Thyroid gland (tissue), 4 donors: ENCODE measurements at regions not wholly inside any gene's neighbourhood (a gene's known extent, or its start where the extent isn't known, plus 50 kb on each side); places are given as distances from the start of the nearest gene placed in this dataset.

ENCODE experiments used
- DNase-seq, 2 donors: peaks; one replicate each; pipeline ENCODE4 v3.0.0-alpha.2; 2019
- H3K27ac ChIP-seq, 3 donors: fragments of 200-600 bp; sonication (generic); 1 replicate in 2 of 3; 2 replicates in 1 of 3; pipeline ENCODE4 v1.5.1; 2016 to 2019; ENCODE audit warnings: mild to moderate bottlenecking in 1 of 3, moderate library complexity in 1 of 3
- H3K27me3 ChIP-seq: fragments of 200-600 bp; sonication (generic); one replicate; pipeline ENCODE4 v1.5.1; 2019
- H3K36me3 ChIP-seq, 2 donors: fragments of 200-600 bp; sonication (generic); one replicate each; pipeline ENCODE4 v1.5.1; 2016 to 2019
- H3K4me1 ChIP-seq, 2 donors: fragments of 200-600 bp; sonication (generic); one replicate each; pipeline ENCODE4 v1.5.1; 2017 to 2019
- H3K4me3 ChIP-seq, 3 donors: fragments of 200-600 bp; sonication (generic); replicated peaks in 1 of 3; 1 replicate in 2 of 3; 2 replicates in 1 of 3; pipeline ENCODE4 v1.5.1; 2016; ENCODE audit warnings: mild to moderate bottlenecking in 1 of 3
- H3K9me3 ChIP-seq: fragments of 200-600 bp; sonication (generic); one replicate; pipeline ENCODE4 v1.5.1; 2017
- POLR2A ChIP-seq, 2 donors: fragments of 450-650 bp; IDR thresholded peaks; one replicate each; pipeline ENCODE4 v1.6.1; 2017; ENCODE audit warnings: antibody characterized with exemption in 2 of 2, mild to moderate bottlenecking in 2 of 2, moderate library complexity in 1 of 2
- WGBS, 2 donors: methylation state at CpG; one replicate each; pipeline ENCODE4 v1.1.5; 2017; 5-methylcytosine and 5-hydroxymethylcytosine counted together
- intact Hi-C: fragments of 100-400 bp; cut with DNase I; formaldehyde crosslinking; loops from one replicate; pipeline ENCODE4 v1.15.1; 2023
- TF ChIP-seq, protein P1 (sequence below), 6 experiments: fragments of 200-600 bp in 3 of 6; fragments of 450-650 bp in 3 of 6; sonication (generic) in 3 of 6; IDR thresholded peaks; one replicate each; pipeline ENCODE4 v1.5.1; 2016 to 2019; ENCODE audit warnings: antibody characterized with exemption in 6 of 6, mild to moderate bottlenecking in 2 of 6, inconsistent platforms in 1 of 6, moderate library complexity in 1 of 6

DNA sequence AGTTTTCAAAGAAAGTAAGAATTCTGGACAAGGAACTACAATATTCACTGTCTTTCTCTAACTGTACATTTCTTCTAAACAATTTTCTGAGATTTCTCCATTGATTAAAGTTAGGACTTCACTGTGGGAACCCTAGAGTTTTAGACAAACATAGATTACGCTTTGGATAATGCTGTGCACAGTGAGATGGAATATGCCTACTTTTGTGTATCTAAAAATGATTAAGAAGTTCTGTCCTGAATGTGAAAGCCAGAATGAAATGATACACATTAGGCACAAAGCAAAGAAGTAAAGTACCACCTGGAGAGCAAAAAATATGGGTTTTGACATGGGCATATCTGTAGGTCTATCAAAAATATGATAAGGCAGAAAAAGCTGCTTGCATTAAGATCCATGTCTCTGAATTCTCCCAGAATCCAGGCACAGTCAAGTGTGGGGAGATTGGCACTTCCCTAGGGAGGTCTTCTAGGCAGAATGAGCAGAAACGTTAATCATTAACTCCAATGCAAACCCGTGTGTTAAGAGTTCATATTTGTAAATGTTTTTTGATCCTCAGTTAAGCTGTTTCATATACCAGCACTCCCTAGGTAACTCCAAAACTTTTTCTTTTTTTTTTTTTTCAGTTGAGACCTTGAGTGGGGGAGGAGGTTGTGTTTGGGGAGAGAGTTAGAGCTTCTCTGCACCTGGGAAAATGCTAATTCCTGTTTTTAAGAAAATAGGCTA is 467.1 kb downstream of the LMO4 start:
- WGBS, 2 donors = 82 to 85% methylated on average over 3 of the region's 3 CpGs
- no peaks in the 10 kb centered on the region for H3K36me3 ChIP-seq
- no peaks in the 10 kb centered on the region for H3K9me3 ChIP-seq
- H3K4me1 ChIP-seq = no peaks in the 10 kb centered on the region
- H3K4me3 ChIP-seq = no peak overlapping the region
- intact Hi-C loops = no loop called here
- no peak for DNase-seq
- no peaks in the 10 kb centered on the region for H3K27me3 ChIP-seq
- H3K27ac ChIP-seq = no peak overlapping the region
- TF ChIP-seq, protein P1, sequence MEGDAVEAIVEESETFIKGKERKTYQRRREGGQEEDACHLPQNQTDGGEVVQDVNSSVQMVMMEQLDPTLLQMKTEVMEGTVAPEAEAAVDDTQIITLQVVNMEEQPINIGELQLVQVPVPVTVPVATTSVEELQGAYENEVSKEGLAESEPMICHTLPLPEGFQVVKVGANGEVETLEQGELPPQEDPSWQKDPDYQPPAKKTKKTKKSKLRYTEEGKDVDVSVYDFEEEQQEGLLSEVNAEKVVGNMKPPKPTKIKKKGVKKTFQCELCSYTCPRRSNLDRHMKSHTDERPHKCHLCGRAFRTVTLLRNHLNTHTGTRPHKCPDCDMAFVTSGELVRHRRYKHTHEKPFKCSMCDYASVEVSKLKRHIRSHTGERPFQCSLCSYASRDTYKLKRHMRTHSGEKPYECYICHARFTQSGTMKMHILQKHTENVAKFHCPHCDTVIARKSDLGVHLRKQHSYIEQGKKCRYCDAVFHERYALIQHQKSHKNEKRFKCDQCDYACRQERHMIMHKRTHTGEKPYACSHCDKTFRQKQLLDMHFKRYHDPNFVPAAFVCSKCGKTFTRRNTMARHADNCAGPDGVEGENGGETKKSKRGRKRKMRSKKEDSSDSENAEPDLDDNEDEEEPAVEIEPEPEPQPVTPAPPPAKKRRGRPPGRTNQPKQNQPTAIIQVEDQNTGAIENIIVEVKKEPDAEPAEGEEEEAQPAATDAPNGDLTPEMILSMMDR (IDR thresholded peaks at IDR 0.05) = no peak
- no peak for TF ChIP-seq POLR2A (IDR thresholded peaks at IDR 0.05)

DNA sequence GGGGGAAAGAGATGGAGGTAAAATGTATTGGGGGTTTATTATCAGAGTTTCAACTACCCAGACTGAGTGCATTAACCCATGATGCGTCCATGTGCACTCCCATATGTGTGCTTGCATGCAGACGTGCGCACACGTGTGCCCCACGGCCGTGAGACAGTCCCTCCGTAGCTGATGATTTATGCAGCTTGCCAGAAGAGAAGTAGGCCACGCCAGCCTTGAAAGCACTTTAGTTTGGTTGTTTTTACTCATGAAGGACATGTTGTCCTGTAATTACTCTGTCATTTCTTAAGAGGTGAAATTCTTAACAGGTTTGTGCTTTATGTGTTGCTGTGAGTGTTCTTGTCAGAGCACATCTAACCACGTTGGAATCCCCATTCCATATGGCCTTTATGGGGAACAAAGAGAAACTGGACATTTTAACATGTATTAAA is 467.8 kb downstream of the LMO4 start:
- H3K4me1 ChIP-seq = no peaks in the 10 kb centered on the region
- DNase-seq = peak; percentile 51 to 58
- no peaks in the 10 kb centered on the region for H3K9me3 ChIP-seq
- no peak overlapping the region for H3K4me3 ChIP-seq
- intact Hi-C loops = no loop called here
- no peaks in the 10 kb centered on the region for H3K36me3 ChIP-seq
- H3K27me3 ChIP-seq = no peaks in the 10 kb centered on the region
- TF ChIP-seq POLR2A (IDR thresholded peaks at IDR 0.05) = no peak
- TF ChIP-seq, protein P1 (IDR thresholded peaks at IDR 0.05) = no peak
- 38 to 50% methylated on average over 9 of the region's 9 CpGs for WGBS, 2 donors
- H3K27ac ChIP-seq = no peak overlapping the region

DNA sequence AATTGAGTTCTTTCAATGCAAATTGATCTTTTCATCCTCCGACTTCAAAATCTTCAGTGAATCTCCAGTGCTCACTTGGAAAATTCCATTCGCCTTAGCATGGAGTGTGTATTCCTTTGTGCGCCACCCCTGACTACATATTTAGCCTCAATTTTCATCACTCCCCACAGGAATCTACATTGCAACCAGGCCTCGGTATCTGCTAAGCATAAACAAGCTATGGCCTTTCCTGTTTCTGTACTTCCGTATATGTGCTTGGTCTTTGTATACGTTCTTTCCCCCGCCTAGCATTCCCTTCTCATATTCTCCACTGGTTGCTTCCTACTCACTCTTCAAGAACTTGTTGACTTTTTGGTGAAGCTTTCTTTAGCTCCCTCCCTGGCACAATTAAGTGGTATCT is 470.8 kb downstream of the LMO4 start:
- WGBS, 2 donors = 95 to 96% methylated on average over 7 of the region's 7 CpGs
- Histone ChIP-seq H3K4me1 (no peaks in the 10 kb centered on the region), H3K36me3 (no peaks in the 10 kb centered on the region), H3K27ac (no peak overlapping the region), H3K27me3 (no peaks in the 10 kb centered on the region), H3K4me3 (no peak overlapping the region), H3K9me3 (no peaks in the 10 kb centered on the region)
- TF ChIP-seq POLR2A (IDR thresholded peaks at IDR 0.05) = no peak
- TF ChIP-seq, protein P1 (IDR thresholded peaks at IDR 0.05) = no peak
- DNase-seq = no peak
- intact Hi-C loops = no loop called here

DNA sequence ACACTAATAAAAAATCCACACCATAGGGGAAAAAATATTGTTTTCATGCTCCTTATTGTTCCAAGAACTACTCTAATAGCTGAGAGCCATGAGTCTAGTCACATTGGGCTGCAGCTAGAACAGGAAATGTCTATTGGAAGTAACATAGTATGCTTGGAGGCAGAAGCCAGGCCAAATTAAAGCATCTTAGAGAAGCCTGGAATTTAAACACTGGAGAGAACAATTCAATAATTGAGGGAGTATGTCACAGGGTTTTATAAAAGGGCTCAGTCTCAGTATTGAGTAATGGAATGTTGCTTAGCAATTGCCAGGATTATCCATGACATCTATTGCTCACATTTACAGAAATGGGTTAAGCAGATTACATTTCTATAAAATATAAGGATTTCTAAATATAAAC is 471.3 kb downstream of the LMO4 start:
- TF ChIP-seq, protein P1 (IDR thresholded peaks at IDR 0.05) = no peak
- no peak for TF ChIP-seq POLR2A (IDR thresholded peaks at IDR 0.05)
- no peaks in the 10 kb centered on the region for H3K36me3 ChIP-seq
- intact Hi-C loops = no loop called here
- no peaks in the 10 kb centered on the region for H3K27me3 ChIP-seq
- H3K4me3 ChIP-seq = no peak overlapping the region
- no peak for DNase-seq
- H3K9me3 ChIP-seq = no peaks in the 10 kb centered on the region
- H3K4me1 ChIP-seq = no peaks in the 10 kb centered on the region
- H3K27ac ChIP-seq = no peak overlapping the region

DNA sequence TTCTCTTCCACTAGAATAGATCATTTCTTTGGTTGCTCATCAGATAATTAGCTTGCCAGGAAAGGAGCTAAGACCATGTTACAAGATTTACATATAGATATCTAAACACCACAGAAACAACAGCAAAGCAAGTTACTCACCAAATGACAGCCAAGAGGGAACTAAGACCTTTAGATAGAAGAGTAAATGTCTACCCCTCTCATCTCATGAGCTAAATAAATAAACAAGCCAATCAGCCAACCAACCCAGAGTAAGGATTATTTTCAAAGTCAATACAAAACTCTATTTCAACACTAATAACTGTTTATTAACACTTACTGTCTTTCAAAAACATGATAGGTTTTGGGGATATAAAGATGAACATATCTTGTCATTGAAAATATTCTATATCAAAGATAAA is 474.7 kb downstream of the LMO4 start:
- TF ChIP-seq POLR2A (IDR thresholded peaks at IDR 0.05) = no peak
- TF ChIP-seq, protein P1 (IDR thresholded peaks at IDR 0.05) = no peak
- H3K9me3 ChIP-seq = no peaks in the 10 kb centered on the region
- H3K36me3 ChIP-seq = no peaks in the 10 kb centered on the region
- no peaks in the 10 kb centered on the region for H3K27me3 ChIP-seq
- H3K27ac ChIP-seq = no peak overlapping the region
- no peak overlapping the region for H3K4me3 ChIP-seq
- no peak for DNase-seq
- intact Hi-C loops = no loop called here
- H3K4me1 ChIP-seq = peaks cover 0 to 8% of the 10 kb centered on the region in 2 donors
